GM12891 (cell line): ENCODE measurements at regions not wholly inside any gene's neighbourhood (a gene's known extent, or its start where the extent isn't known, plus 50 kb on each side); places are given as distances from the start of the nearest gene placed in this dataset.

Source experiments
- POLR2A ChIP-seq: IDR thresholded peaks from 2 replicates; pipeline ENCODE4 v1.6.1; 2011; ENCODE audit warnings: low read depth, low read length, control low read depth
- POLR2AphosphoS5 ChIP-seq: IDR thresholded peaks from 2 replicates; pipeline ENCODE4 v1.6.1; 2011; ENCODE audit warnings: low read depth, low read length, control low read depth
- SPI1 ChIP-seq: IDR thresholded peaks from 2 replicates; pipeline ENCODE4 v1.6.1; 2011; ENCODE audit warnings: low read depth, low read length, control low read depth
- TAF1 ChIP-seq: IDR thresholded peaks from 2 replicates; pipeline ENCODE4 v1.6.1; 2011; ENCODE audit warnings: low read depth, low read length, control low read depth

- TF ChIP-seq SPI1 (no peak), POLR2A (no peak), POLR2AphosphoS5 (no peak), TAF1 (no peak)
Measured at GRCh38 chr6:134372603-134373281, 54.8 kb upstream of the SGK1 start.
